IMR-90 (cell line): ENCODE measurements at regions not wholly inside any gene's neighbourhood (a gene's known extent, or its start where the extent isn't known, plus 50 kb on each side); places are given as distances from the start of the nearest gene placed in this dataset.
A peak's percentile ranks its signal among the peaks of the same experiment; 100 is the strongest.

Experiments used
- ATAC-seq: fragments of 200-7000 bp; cut with Tn5 transposase; 2 replicates; pipeline ENCODE4 v1.9.1; 2020; ENCODE audit warnings: low read depth, mild to moderate bottlenecking, moderate library complexity
- BruUV-seq: library from RNA; stranded (reverse); fragments of 400-500 nt; replicated peaks from 2 replicates; lab custom pipeline; 2021; lab: Mats Ljungman, UMichigan
- CTCF ChIA-PET: fragments of 300-600 bp; formaldehyde crosslinking; extraction: SDS; loops from one replicate; lab custom pipeline; 2021; ENCODE audit warnings: antibody characterized with exemption; lab: Yijun Ruan, JAX
- POLR2A ChIA-PET: fragments of 300-600 bp; sonication (Branson Sonifier 250); formaldehyde crosslinking; loops from one replicate; lab custom pipeline; 2022; ENCODE audit warnings: antibody characterized with exemption; ENCODE audit not compliant: unreplicated experiment; lab: Charles Lee
- DNase-seq: peaks from one replicate; pipeline ENCODE4 v3.0.0; 2013
- H2AFZ ChIP-seq: replicated peaks from 2 replicates; pipeline ENCODE3; 2013; ENCODE audit warnings: low read length, mild to moderate bottlenecking; ENCODE audit not compliant: poor library complexity
- H2AK5ac ChIP-seq: 2 replicates; pipeline ENCODE4 v1.6.1; 2013; ENCODE audit warnings: low read depth, low read length, inconsistent platforms
- H2AK9ac ChIP-seq: replicated peaks from 2 replicates; pipeline ENCODE3; 2013; ENCODE audit warnings: mild to moderate bottlenecking, low read depth, low read length, moderate library complexity; ENCODE audit not compliant: poor library complexity
- H2BK120ac ChIP-seq: 2 replicates; pipeline ENCODE4 v1.6.1; 2013; ENCODE audit warnings: low read depth, low read length, inconsistent platforms
- H2BK15ac ChIP-seq: 3 replicates; pipeline ENCODE4 v1.6.1; 2013; ENCODE audit warnings: low read depth, low read length, inconsistent platforms
- H2BK20ac ChIP-seq: 2 replicates; pipeline ENCODE4 v1.6.1; 2013; ENCODE audit warnings: low read depth, mild to moderate bottlenecking, inconsistent platforms, low read length, moderate library complexity
- H2BK5ac ChIP-seq: 2 replicates; pipeline ENCODE4 v1.6.1; 2013; ENCODE audit warnings: mild to moderate bottlenecking, low read depth, low read length, inconsistent platforms; ENCODE audit not compliant: poor library complexity, severe bottlenecking
- H3K14ac ChIP-seq: replicated peaks from 2 replicates; pipeline ENCODE4 v1.6.1; 2013; ENCODE audit warnings: low read depth, low read length, inconsistent platforms
- H3K18ac ChIP-seq: 2 replicates; pipeline ENCODE4 v1.6.1; 2013; ENCODE audit warnings: low read depth, low read length, control low read depth
- H3K23ac ChIP-seq: 2 replicates; pipeline ENCODE4 v1.6.1; 2013; ENCODE audit warnings: low read depth, low read length, inconsistent platforms
- H3K27ac ChIP-seq: 2 replicates; pipeline ENCODE4 v1.5.1; 2013; ENCODE audit warnings: mild to moderate bottlenecking, control low read depth, low read length; ENCODE audit not compliant: insufficient read depth
- H3K27me3 ChIP-seq: 2 replicates; pipeline ENCODE4 v1.6.1; 2013; ENCODE audit warnings: low read length; ENCODE audit not compliant: control insufficient read depth, insufficient read depth
- H3K36me3 ChIP-seq: 2 replicates; pipeline ENCODE4 v1.6.1; 2013; ENCODE audit warnings: low read length, mixed read lengths; ENCODE audit not compliant: control insufficient read depth, insufficient read depth
- H3K4ac ChIP-seq: 2 replicates; pipeline ENCODE4 v1.6.1; 2013; ENCODE audit warnings: low read depth, low read length, inconsistent platforms
- H3K4me1 ChIP-seq: 2 replicates; pipeline ENCODE4 v1.6.1; 2013; ENCODE audit warnings: low read length, mixed read lengths; ENCODE audit not compliant: control insufficient read depth, insufficient read depth
- H3K4me2 ChIP-seq: 2 replicates; pipeline ENCODE4 v1.6.1; 2013; ENCODE audit warnings: low read depth, mild to moderate bottlenecking, control low read depth, low read length, moderate library complexity
- H3K4me3 ChIP-seq: 2 replicates; pipeline ENCODE4 v1.5.1; 2013; ENCODE audit warnings: low read depth, mild to moderate bottlenecking, control low read depth, low read length, moderate library complexity; ENCODE audit not compliant: insufficient read depth
- H3K56ac ChIP-seq: 2 replicates; pipeline ENCODE4 v1.6.1; 2013; ENCODE audit warnings: low read length, inconsistent platforms; ENCODE audit not compliant: insufficient read depth; ENCODE audit errors: extremely low read depth
- H3K79me1 ChIP-seq, 2 experiments: 2 replicates each; pipeline ENCODE4 v1.6.1; 2013; ENCODE audit warnings: low read length in 2 of 2, inconsistent platforms in 1 of 2, low read depth in 1 of 2
- H3K9ac ChIP-seq: 2 replicates; pipeline ENCODE4 v1.6.1; 2013; ENCODE audit warnings: low read depth, low read length, control low read depth
- H3K9me1 ChIP-seq: 2 replicates; pipeline ENCODE4 v1.6.1; 2013; ENCODE audit warnings: low read length, inconsistent platforms; ENCODE audit not compliant: insufficient read depth
- H3K9me3 ChIP-seq: 2 replicates; pipeline ENCODE4 v1.6.1; 2013; ENCODE audit warnings: low read length; ENCODE audit not compliant: control insufficient read depth, insufficient read depth
- H4K20me1 ChIP-seq: 2 replicates; pipeline ENCODE4 v1.6.1; 2013; ENCODE audit warnings: low read length, inconsistent platforms; ENCODE audit not compliant: insufficient read depth
- H4K5ac ChIP-seq: 2 replicates; pipeline ENCODE4 v1.6.1; 2013; ENCODE audit warnings: mild to moderate bottlenecking, low read depth, low read length, control low read depth
- H4K8ac ChIP-seq, 2 experiments: 2 replicates each; pipeline ENCODE4 v1.6.1; 2013; ENCODE audit warnings: low read depth in 2 of 2, low read length in 2 of 2, control low read depth in 1 of 2, inconsistent platforms in 1 of 2
- H4K91ac ChIP-seq: 2 replicates; pipeline ENCODE4 v1.6.1; 2013; ENCODE audit warnings: low read depth, low read length, inconsistent platforms; ENCODE audit not compliant: insufficient read depth
- BHLHE40 ChIP-seq: fragments of 150-350 bp; IDR thresholded peaks from 2 replicates; pipeline ENCODE4 v1.6.1; 2016; ENCODE audit warnings: mild to moderate bottlenecking, low read depth, low read length
- CEBPB ChIP-seq: IDR thresholded peaks from 2 replicates; pipeline ENCODE4 v1.6.1; 2012; ENCODE audit warnings: low read depth, low read length, improper control_type of control experiment
- RAD21 ChIP-seq: IDR thresholded peaks from 2 replicates; pipeline ENCODE4 v1.6.1; 2012; ENCODE audit warnings: low read length, improper control_type of control experiment
- RFX5 ChIP-seq: IDR thresholded peaks from 2 replicates; pipeline ENCODE4 v1.8.0; 2012; ENCODE audit warnings: low read depth, mild to moderate bottlenecking, low read length, moderate library complexity
- SMC3 ChIP-seq: fragments of 150-350 bp; IDR thresholded peaks from 2 replicates; pipeline ENCODE4 v1.6.1; 2016; ENCODE audit warnings: low read depth, mild to moderate bottlenecking, antibody characterized with exemption, low read length, moderate library complexity
- dilution Hi-C: fragments of 300-500 bp; cut with HindIII; formaldehyde crosslinking; loops from one replicate; pipeline ENCODE4 v1.14.3; 2018; ENCODE audit warnings: low sequenced_read_pairs; ENCODE audit not compliant: unreplicated experiment
- in situ Hi-C: fragments of 300-500 bp; cut with MboI; formaldehyde crosslinking; loops from 3 replicates; pipeline ENCODE4 v1.14.3; 2019; ENCODE audit warnings: low sequenced_read_pairs, inconsistent platforms, mixed read lengths
- intact Hi-C: fragments of 100-400 bp; cut with micrococcal nuclease; formaldehyde crosslinking; loops from 2 replicates; pipeline ENCODE4 v1.10.0; 2022
- TF ChIP-seq, protein P1 (sequence below): conservative IDR thresholded peaks from 2 replicates; pipeline ENCODE4 v1.5.1; 2012; ENCODE audit warnings: mild to moderate bottlenecking, low read depth, low read length, improper control_type of control experiment

DNA sequence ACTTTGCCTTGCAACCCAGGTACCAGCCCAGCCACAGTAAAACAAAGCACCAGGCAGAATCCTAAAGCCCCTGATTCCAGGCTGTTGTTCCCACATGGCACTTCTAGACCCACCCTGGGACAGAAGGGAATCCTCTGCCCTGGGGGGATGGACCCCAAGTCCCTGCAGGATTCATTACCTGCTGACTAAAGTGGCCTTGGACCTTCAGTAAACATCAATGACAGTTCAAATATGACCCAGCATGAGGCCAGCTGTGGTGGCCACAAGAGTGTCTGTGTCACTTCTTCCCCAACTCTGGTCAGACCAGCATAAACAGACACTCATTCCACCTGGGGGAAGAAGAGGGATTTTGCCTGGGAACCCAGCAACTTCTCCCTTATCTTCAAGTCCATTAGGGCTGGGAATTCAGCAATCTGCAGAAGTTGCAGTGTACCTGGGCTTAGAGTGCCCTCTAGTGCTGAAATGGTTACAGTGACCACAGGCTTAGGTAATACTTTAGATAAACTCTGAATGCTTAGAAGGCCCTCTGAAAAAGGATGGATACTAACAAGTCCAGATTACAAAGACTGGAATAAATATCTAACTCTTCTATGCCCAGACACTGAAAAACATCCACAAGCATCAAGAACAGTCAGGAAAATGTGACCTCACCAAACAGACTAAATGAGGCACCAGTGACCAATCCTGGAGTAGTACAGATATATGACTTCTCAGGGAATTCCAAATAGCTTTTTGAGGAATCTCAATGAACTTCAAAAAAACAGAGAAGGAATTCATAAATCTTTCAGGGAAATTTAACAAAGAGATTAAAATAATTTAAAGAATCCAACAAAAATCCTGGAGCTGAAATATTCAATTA is 108.5 kb upstream of the TMEM168 start:
- POLR2A ChIA-PET = no interaction called here

More for the DNA sequence above, 108.5 kb upstream of the TMEM168 start:
- Histone ChIP-seq H3K4ac (no peak overlapping the region; the same call in 1 of the 2 replicates), H4K5ac (no peak overlapping the region), H2BK5ac (no peak overlapping the region), H2BK15ac (no peak overlapping the region), H3K23ac (no peak overlapping the region), H3K4me3 (no peak overlapping the region), H3K9me1 (peaks cover 5% of the 10 kb centered on the region; the same call in 1 of the 2 replicates), H2AFZ (peak overlapping the region; percentile 25), H3K27ac (no peak overlapping the region), H3K9me3 (no peaks in the 10 kb centered on the region), H3K4me1 (no peaks in the 10 kb centered on the region), H3K4me2 (no peak overlapping the region), H3K27me3 (no peaks in the 10 kb centered on the region), H3K18ac (no peak overlapping the region), H3K9ac (no peak overlapping the region), H3K56ac (no peak overlapping the region), H4K20me1 (peaks cover 12% of the 10 kb centered on the region), H2BK120ac (no peak overlapping the region), H3K36me3 (peaks cover 4% of the 10 kb centered on the region; the same call in 1 of the 2 replicates), H2BK20ac (no peak overlapping the region), H3K14ac (no peak overlapping the region), H2AK9ac (peak overlapping the region; percentile 82), H4K8ac (no peak overlapping the region), H3K79me1 (peaks cover 17 to 19% of the 10 kb centered on the region in 2 experiments), H2AK5ac (0 out of 2 replicates have a peak overlapping the region, but pooled peaks have one; percentile 2), H4K91ac (no peak overlapping the region)
- intact Hi-C loops (loop anchor here (1.0 to 5.0 kb wide), 5 partner anchors 231 to 524 kb away; partner anchors contain the start of gene LSMEM1), in situ Hi-C loops (loop anchor here (10.0 to 25.0 kb wide), 2 partner anchors 354 to 1136 kb away; no protein-coding TSS in a partner anchor), dilution Hi-C loops (no loop called here)
- ATAC-seq (peak; percentile 96), DNase-seq (peak; percentile 76)
- no TSS peak for BruUV-seq
- TF ChIP-seq SMC3 (peak; percentile 87), CEBPB (peak; percentile 48; the same call in 1 of the 2 replicates), BHLHE40 (no peak), RFX5 (no peak), RAD21 (peak; percentile 94)
- TF ChIP-seq, protein P1, sequence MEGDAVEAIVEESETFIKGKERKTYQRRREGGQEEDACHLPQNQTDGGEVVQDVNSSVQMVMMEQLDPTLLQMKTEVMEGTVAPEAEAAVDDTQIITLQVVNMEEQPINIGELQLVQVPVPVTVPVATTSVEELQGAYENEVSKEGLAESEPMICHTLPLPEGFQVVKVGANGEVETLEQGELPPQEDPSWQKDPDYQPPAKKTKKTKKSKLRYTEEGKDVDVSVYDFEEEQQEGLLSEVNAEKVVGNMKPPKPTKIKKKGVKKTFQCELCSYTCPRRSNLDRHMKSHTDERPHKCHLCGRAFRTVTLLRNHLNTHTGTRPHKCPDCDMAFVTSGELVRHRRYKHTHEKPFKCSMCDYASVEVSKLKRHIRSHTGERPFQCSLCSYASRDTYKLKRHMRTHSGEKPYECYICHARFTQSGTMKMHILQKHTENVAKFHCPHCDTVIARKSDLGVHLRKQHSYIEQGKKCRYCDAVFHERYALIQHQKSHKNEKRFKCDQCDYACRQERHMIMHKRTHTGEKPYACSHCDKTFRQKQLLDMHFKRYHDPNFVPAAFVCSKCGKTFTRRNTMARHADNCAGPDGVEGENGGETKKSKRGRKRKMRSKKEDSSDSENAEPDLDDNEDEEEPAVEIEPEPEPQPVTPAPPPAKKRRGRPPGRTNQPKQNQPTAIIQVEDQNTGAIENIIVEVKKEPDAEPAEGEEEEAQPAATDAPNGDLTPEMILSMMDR = peak; percentile 88
- CTCF ChIA-PET = interaction anchor here (0.8 to 1.3 kb wide), 4 partner anchors 28 to 390 kb away, joined by 3 to 4 read pairs (median 3); no protein-coding TSS in a partner anchor
